H1 (cell line): ENCODE measurements at regions not wholly inside any gene's neighbourhood (a gene's known extent, or its start where the extent isn't known, plus 50 kb on each side); places are given as distances from the start of the nearest gene placed in this dataset.

Source experiments
- BCL11A ChIP-seq, 2 experiments: IDR thresholded peaks; one replicate each; pipeline ENCODE4 v1.6.1; 2011; ENCODE audit warnings: low read depth in 2 of 2, low read length in 2 of 2, mild to moderate bottlenecking in 2 of 2
- POLR2A ChIP-seq, 2 experiments: IDR thresholded peaks; 1 replicate in 1 of 2; 2 replicates in 1 of 2; pipeline ENCODE4 v1.6.1; 2011; ENCODE audit warnings: low read depth in 2 of 2, low read length in 2 of 2, mild to moderate bottlenecking in 2 of 2; ENCODE audit errors: control extremely low read depth in 1 of 2
- POLR2AphosphoS5 ChIP-seq: IDR thresholded peaks from 2 replicates; pipeline ENCODE4 v1.6.1; 2011; ENCODE audit warnings: low read depth, low read length
- RBBP5 ChIP-seq: IDR thresholded peaks from 2 replicates; pipeline ENCODE4 v1.7.1; 2012; ENCODE audit warnings: low read depth, mild to moderate bottlenecking, inconsistent platforms, low read length, moderate library complexity, borderline replicate concordance
- RNF2 ChIP-seq: fragments of 200-900, 300-1000 bp; sonication (generic); IDR thresholded peaks from 2 replicates; pipeline ENCODE4 v1.7.1; 2016; ENCODE audit warnings: borderline replicate concordance, low read depth, mild to moderate bottlenecking, antibody characterized with exemption, low read length; ENCODE audit not compliant: poor library complexity, severe bottlenecking; ENCODE audit errors: missing control alignments
- SP1 ChIP-seq: IDR thresholded peaks from 2 replicates; pipeline ENCODE4 v1.6.1; 2011; ENCODE audit warnings: low read depth, low read length
- SUZ12 ChIP-seq: fragments of 200-600 bp; sonication (generic); IDR thresholded peaks from 2 replicates; pipeline ENCODE4 v1.6.1; 2012; ENCODE audit warnings: mild to moderate bottlenecking, inconsistent platforms, low read length, moderate library complexity, mixed read lengths
- TAF1 ChIP-seq: IDR thresholded peaks from 2 replicates; pipeline ENCODE4 v1.6.1; 2011; ENCODE audit warnings: mild to moderate bottlenecking, low read depth, low read length
- TF ChIP-seq, protein P1 (sequence below), 3 experiments: IDR thresholded peaks; 1 replicate in 2 of 3; 2 replicates in 1 of 3; pipeline versions ENCODE4 v1.5.1 to v1.6.1; 2011; ENCODE audit warnings: low read length in 3 of 3, mild to moderate bottlenecking in 3 of 3, inconsistent platforms in 2 of 3, low read depth in 1 of 3, moderate library complexity in 1 of 3; ENCODE audit not compliant: insufficient read depth in 1 of 3; ENCODE audit errors: control extremely low read depth in 1 of 3

DNA sequence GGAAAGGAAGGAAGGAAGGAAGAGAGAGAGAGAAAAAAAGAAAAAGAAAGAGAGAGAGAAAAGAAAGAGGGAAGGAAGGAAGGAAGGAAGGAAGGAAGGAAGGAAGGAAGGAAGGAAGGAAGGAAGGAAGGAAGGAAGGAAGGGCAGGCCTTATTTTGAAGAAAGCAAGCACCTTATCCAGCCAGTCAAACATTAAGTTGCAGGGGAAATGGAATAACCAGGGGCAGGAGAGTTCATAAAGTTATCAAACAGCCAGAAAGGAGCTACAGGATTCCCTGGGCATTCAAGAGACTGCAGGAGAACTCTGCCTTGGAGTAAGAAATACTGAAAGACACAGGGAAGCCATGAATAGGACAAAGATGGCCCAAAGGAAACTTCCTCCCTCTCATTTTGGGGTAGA is 672.0 kb upstream of the INTU start:
- TF ChIP-seq RNF2 (no peak), POLR2AphosphoS5 (no peak), POLR2A (IDR thresholded peaks at IDR 0.05; ENCODE audit: control extremely low read depth in 1 of 2, low read depth in 2 of 2, low read length in 2 of 2) (no peak), BCL11A (IDR thresholded peaks at IDR 0.05; ENCODE audit: low read depth in 2 of 2, low read length in 2 of 2) (no peak), SP1 (no peak), RBBP5 (no peak), TAF1 (no peak), SUZ12 (no peak)
- TF ChIP-seq, protein P1, sequence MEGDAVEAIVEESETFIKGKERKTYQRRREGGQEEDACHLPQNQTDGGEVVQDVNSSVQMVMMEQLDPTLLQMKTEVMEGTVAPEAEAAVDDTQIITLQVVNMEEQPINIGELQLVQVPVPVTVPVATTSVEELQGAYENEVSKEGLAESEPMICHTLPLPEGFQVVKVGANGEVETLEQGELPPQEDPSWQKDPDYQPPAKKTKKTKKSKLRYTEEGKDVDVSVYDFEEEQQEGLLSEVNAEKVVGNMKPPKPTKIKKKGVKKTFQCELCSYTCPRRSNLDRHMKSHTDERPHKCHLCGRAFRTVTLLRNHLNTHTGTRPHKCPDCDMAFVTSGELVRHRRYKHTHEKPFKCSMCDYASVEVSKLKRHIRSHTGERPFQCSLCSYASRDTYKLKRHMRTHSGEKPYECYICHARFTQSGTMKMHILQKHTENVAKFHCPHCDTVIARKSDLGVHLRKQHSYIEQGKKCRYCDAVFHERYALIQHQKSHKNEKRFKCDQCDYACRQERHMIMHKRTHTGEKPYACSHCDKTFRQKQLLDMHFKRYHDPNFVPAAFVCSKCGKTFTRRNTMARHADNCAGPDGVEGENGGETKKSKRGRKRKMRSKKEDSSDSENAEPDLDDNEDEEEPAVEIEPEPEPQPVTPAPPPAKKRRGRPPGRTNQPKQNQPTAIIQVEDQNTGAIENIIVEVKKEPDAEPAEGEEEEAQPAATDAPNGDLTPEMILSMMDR (IDR thresholded peaks at IDR 0.05; ENCODE audit: control extremely low read depth in 1 of 3, insufficient read depth in 1 of 3, low read depth in 1 of 3, low read length in 3 of 3) = no peak
